Glutamatergic neuron (in vitro differentiated cells): ENCODE measurements at regions not wholly inside any gene's neighbourhood (a gene's known extent, or its start where the extent isn't known, plus 50 kb on each side); places are given as distances from the start of the nearest gene placed in this dataset.

Experiments used
- DNase-seq: peaks from one replicate; pipeline ENCODE4 v3.0.0; 2022
- H3K27ac Mint-ChIP-seq: one replicate; pipeline ENCODE4 v1.8.0; 2020; ENCODE audit warnings: mild to moderate bottlenecking, mixed read lengths, inconsistent platforms; ENCODE audit not compliant: unreplicated experiment
- H3K27me3 Mint-ChIP-seq: one replicate; pipeline ENCODE4 v1.8.0; 2020; ENCODE audit warnings: mild to moderate bottlenecking, moderate library complexity, mixed read lengths, inconsistent platforms; ENCODE audit not compliant: unreplicated experiment
- H3K36me3 Mint-ChIP-seq: one replicate; pipeline ENCODE4 v1.8.0; 2020; ENCODE audit warnings: mild to moderate bottlenecking, mixed read lengths, inconsistent platforms; ENCODE audit not compliant: unreplicated experiment
- H3K4me1 Mint-ChIP-seq: one replicate; pipeline ENCODE4 v1.8.0; 2020; ENCODE audit warnings: mild to moderate bottlenecking, low read depth, mixed read lengths, inconsistent platforms; ENCODE audit not compliant: unreplicated experiment
- H3K4me3 Mint-ChIP-seq: one replicate; pipeline ENCODE4 v1.8.0; 2020; ENCODE audit warnings: mild to moderate bottlenecking, mixed read lengths, inconsistent platforms; ENCODE audit not compliant: unreplicated experiment
- H3K9me3 Mint-ChIP-seq: one replicate; pipeline ENCODE4 v1.8.0; 2020; ENCODE audit warnings: mild to moderate bottlenecking, moderate library complexity, mixed read lengths, inconsistent platforms; ENCODE audit not compliant: unreplicated experiment
- CTCF ChIP-seq: fragments of 200-600 bp; sonication (generic); IDR thresholded peaks from one replicate; pipeline ENCODE4 v1.5.0; 2021; ENCODE audit not compliant: partially characterized antibody, unreplicated experiment

GRCh38 chr12:78586790-78587189 lies 277.8 kb upstream of the SYT1 start:
- H3K9me3 Mint-ChIP-seq = no peaks in the 10 kb centered on the region
- H3K4me1 Mint-ChIP-seq = no peaks in the 10 kb centered on the region
- no peak overlapping the region for H3K4me3 Mint-ChIP-seq
- no peak overlapping the region for H3K27ac Mint-ChIP-seq
- no peak for TF ChIP-seq CTCF
- no peaks in the 10 kb centered on the region for H3K27me3 Mint-ChIP-seq
- H3K36me3 Mint-ChIP-seq = peaks cover 21% of the 10 kb centered on the region
- DNase-seq = no peak

GRCh38 chr12:78599366-78599765 lies 265.2 kb upstream of the SYT1 start:
- Mint-ChIP-seq H3K9me3 (no peaks in the 10 kb centered on the region), H3K4me3 (no peak overlapping the region), H3K4me1 (no peaks in the 10 kb centered on the region), H3K27ac (no peak overlapping the region), H3K27me3 (peaks cover 1% of the 10 kb centered on the region), H3K36me3 (no peaks in the 10 kb centered on the region)
- DNase-seq = no peak
- TF ChIP-seq CTCF = no peak

- Mint-ChIP-seq H3K9me3 (no peaks in the 10 kb centered on the region), H3K4me1 (no peaks in the 10 kb centered on the region), H3K36me3 (no peaks in the 10 kb centered on the region), H3K27me3 (no peaks in the 10 kb centered on the region), H3K4me3 (no peak overlapping the region), H3K27ac (no peak overlapping the region)
- no peak for TF ChIP-seq CTCF
- DNase-seq = no peak
These were observed 264.0 kb upstream of the SYT1 start for GRCh38 chr12:78600541-78600940.

- no peak for TF ChIP-seq CTCF
- peaks cover 5% of the 10 kb centered on the region for H3K9me3 Mint-ChIP-seq
- H3K4me1 Mint-ChIP-seq = no peaks in the 10 kb centered on the region
- H3K27me3 Mint-ChIP-seq = peaks cover 3% of the 10 kb centered on the region
- no peak overlapping the region for H3K27ac Mint-ChIP-seq
- peaks cover 9% of the 10 kb centered on the region for H3K36me3 Mint-ChIP-seq
- DNase-seq = no peak
- H3K4me3 Mint-ChIP-seq = no peak overlapping the region
These were observed 253.1 kb upstream of the SYT1 start for GRCh38 chr12:78611504-78611903.

- Mint-ChIP-seq H3K9me3 (peaks cover 5% of the 10 kb centered on the region), H3K27ac (no peak overlapping the region), H3K36me3 (peaks cover 9% of the 10 kb centered on the region), H3K27me3 (peaks cover 3% of the 10 kb centered on the region), H3K4me3 (no peak overlapping the region), H3K4me1 (no peaks in the 10 kb centered on the region)
- no peak for DNase-seq
- no peak for TF ChIP-seq CTCF
These were observed 252.4 kb upstream of the SYT1 start for GRCh38 chr12:78612190-78612589.
